LNCaP clone FGC (cell line): ENCODE measurements at regions not wholly inside any gene's neighbourhood (a gene's known extent, or its start where the extent isn't known, plus 50 kb on each side); places are given as distances from the start of the nearest gene placed in this dataset.
"Not testable (repeated sequence)": the region's sequence is repeated elsewhere in the genome, so short reads cannot be mapped to it uniquely, and the experiment has no call there.

Experiments used
- DNase-seq: peaks from one replicate; pipeline ENCODE4 v3.0.0-alpha.2; 2011; ENCODE audit warnings: low read depth
- H3K4me3 ChIP-seq: 2 replicates; pipeline ENCODE4 v1.5.1; 2011; ENCODE audit warnings: mild to moderate bottlenecking, low read depth, low read length, control low read depth
- TF ChIP-seq, protein P1 (sequence below): IDR thresholded peaks from 2 replicates; pipeline ENCODE4 v1.5.1; 2012; ENCODE audit warnings: mild to moderate bottlenecking; ENCODE audit not compliant: control insufficient read depth, insufficient read depth; ENCODE audit errors: extremely low read depth

DNA sequence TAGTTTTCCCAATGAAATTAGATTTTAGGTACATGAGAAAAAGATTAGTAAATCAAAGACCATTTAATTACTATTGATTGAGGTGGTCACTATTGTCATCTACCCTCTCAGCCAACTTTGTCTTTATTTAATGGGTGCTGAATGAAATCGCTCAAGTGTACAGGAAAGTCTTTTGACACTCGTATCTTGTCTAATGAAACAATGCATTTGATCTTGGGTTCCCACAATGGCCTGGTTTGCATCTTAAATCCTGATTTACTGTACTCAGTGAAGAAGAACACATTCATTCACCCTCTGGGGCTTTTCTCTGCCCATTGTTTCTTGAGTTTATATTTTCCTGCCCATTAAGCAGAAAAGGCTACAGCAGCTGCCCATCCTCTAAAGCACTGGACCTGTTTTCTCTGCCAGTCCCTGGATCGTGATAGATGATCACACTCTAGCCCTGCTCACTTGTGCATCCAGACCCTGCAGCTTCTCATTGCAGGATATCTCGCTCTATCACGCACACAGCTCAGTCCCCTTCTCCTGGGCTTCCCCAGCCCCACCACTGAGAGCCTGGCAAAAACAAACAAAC, 1369.3 kb downstream of the AACS start:
- DNase-seq: no peak
- H3K4me3 ChIP-seq: no peak overlapping the region
- TF ChIP-seq, protein P1, sequence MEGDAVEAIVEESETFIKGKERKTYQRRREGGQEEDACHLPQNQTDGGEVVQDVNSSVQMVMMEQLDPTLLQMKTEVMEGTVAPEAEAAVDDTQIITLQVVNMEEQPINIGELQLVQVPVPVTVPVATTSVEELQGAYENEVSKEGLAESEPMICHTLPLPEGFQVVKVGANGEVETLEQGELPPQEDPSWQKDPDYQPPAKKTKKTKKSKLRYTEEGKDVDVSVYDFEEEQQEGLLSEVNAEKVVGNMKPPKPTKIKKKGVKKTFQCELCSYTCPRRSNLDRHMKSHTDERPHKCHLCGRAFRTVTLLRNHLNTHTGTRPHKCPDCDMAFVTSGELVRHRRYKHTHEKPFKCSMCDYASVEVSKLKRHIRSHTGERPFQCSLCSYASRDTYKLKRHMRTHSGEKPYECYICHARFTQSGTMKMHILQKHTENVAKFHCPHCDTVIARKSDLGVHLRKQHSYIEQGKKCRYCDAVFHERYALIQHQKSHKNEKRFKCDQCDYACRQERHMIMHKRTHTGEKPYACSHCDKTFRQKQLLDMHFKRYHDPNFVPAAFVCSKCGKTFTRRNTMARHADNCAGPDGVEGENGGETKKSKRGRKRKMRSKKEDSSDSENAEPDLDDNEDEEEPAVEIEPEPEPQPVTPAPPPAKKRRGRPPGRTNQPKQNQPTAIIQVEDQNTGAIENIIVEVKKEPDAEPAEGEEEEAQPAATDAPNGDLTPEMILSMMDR: no peak

DNA sequence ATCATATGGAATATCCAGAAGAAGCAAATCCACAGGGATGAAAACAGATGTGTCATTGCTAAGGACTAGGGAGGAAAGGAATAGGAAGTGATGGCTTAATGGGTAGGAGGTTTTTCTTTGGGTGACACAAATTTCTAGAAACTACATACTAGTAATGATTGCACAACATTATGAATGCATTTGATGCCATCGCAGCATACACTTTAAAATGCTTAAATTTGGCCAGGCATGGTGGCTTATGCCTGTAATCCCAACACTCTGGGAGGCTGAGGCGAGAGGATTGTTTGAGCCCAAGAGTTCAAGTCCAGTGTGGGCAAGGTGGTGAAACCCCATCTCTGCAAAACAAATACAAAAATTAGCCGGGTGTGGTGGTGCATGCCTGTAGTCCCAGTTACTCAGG, 1370.8 kb downstream of the AACS start:
- TF ChIP-seq, protein P1: no peak
- no peak for DNase-seq
- H3K4me3 ChIP-seq: no peak overlapping the region

DNA sequence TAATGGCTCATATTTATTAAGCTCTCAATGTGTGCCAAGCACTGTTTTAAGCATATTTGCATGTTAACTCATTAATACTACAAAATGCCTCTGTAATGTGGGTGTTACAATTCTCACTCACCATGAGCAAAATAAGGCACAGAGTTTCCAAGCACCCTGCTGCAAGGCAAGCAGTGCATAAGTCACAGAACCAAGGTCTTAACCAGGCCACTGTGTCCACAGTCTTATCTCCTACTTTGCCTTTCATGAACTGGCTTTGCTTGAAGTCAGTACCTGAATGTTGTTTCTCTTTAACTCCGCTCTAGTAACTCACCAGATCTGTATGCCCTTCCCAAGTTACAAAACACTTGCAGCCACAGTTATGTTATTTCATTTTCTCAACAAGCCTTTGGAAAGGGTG, 1372.7 kb downstream of the AACS start:
- no peak overlapping the region for H3K4me3 ChIP-seq
- DNase-seq: no peak
- TF ChIP-seq, protein P1: no peak

DNA sequence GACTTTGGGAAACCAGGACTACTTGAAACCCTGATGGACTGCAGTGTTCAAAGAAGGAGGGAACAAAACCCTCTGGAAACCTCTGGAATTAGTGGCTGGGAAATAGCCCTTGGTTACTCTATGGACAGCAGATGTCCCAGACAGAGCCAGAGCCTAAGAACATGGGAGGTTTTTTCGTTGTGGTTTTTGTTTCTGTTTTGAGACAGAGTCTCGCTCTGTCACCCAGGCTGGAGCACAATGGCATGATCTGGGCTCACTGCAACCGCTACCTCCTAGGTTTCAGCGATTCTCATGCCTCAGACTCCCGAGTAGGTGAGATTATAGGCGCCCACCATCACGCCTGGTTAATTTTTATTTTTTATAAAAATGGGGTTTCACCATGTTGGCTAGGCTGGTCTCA, 1378.7 kb downstream of the AACS start:
- no peak overlapping the region for H3K4me3 ChIP-seq
- TF ChIP-seq, protein P1: no peak
- no peak for DNase-seq

GRCh38 chr12:126447346-126447745, 1382.1 kb downstream of the AACS start:
- TF ChIP-seq, protein P1: no peak
- no peak for DNase-seq
- no peak overlapping the region for H3K4me3 ChIP-seq

GRCh38 chr12:126451809-126452208, 1386.6 kb downstream of the AACS start:
- no peak for DNase-seq
- TF ChIP-seq, protein P1: no peak

GRCh38 chr12:126452686-126453085, 1387.5 kb downstream of the AACS start:
- DNase-seq, H3K4me3 ChIP-seq: not testable (repeated sequence)

More at GRCh38 chr12:126451809-126452208, 1386.6 kb downstream of the AACS start:
- no peak overlapping the region for H3K4me3 ChIP-seq

GRCh38 chr12:126454581-126454980, 1389.3 kb downstream of the AACS start:
- no peak overlapping the region for H3K4me3 ChIP-seq
- TF ChIP-seq, protein P1: no peak
- no peak for DNase-seq
